ENCODE measurements at regions not wholly inside any gene's neighbourhood (a gene's known extent, or its start where the extent isn't known, plus 50 kb on each side); places are given as distances from the start of the nearest gene placed in this dataset.

DNA sequence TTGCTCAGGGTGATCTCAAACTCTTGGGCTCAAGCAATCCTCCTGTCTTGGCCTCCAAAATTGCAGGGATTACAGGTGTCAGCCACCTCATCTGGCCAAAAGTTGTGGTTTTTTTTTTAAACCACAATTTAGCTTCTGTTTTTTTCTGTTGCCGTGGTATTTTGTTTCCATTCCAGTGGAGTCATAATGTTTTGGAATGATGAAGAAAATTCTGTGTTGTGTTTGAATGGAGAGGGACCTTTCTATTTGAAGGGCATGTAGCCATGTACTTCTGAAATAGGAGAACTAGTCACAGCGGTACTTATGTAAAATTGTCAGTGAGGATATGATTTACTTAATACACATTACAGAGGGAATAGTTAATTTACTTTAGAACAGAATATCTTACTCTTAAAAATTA is 201.3 kb downstream of the ARL4A start:
- Histone ChIP-seq H3K9me3 (ENCODE audit: severe bottlenecking) (no peaks in the 10 kb centered on the region), H3K36me3 (no peaks in the 10 kb centered on the region), H3K27ac (no peak overlapping the region), H3K4me3 (ENCODE audit: low read depth, low read length) (no peak overlapping the region), H3K27me3 (ENCODE audit: insufficient read depth, low read depth, severe bottlenecking) (no peaks in the 10 kb centered on the region)
- no peak for DNase-seq
- TF ChIP-seq CTCF (IDR thresholded peaks at IDR 0.05; ENCODE audit: low read depth, low read length) = no peak

GRCh38 chr7:12889391-12889790 is 202.0 kb downstream of the ARL4A start:
- no peaks in the 10 kb centered on the region for H3K27me3 ChIP-seq (ENCODE audit: insufficient read depth, low read depth, severe bottlenecking)
- H3K36me3 ChIP-seq = no peaks in the 10 kb centered on the region
- H3K4me3 ChIP-seq (ENCODE audit: low read depth, low read length) = no peak overlapping the region
- no peak overlapping the region for H3K27ac ChIP-seq
- no peak for TF ChIP-seq CTCF (IDR thresholded peaks at IDR 0.05; ENCODE audit: low read depth, low read length)
- no peaks in the 10 kb centered on the region for H3K9me3 ChIP-seq (ENCODE audit: severe bottlenecking)
- no peak for DNase-seq

- Histone ChIP-seq H3K27me3 (ENCODE audit: insufficient read depth, low read depth, severe bottlenecking) (no peaks in the 10 kb centered on the region), H3K9me3 (ENCODE audit: severe bottlenecking) (no peaks in the 10 kb centered on the region), H3K4me3 (ENCODE audit: low read depth, low read length) (no peak overlapping the region), H3K27ac (no peak overlapping the region), H3K36me3 (no peaks in the 10 kb centered on the region)
- TF ChIP-seq CTCF (IDR thresholded peaks at IDR 0.05; ENCODE audit: low read depth, low read length) = no peak
- no peak for DNase-seq
Observed at GRCh38 chr7:12890586-12890985, 203.2 kb downstream of the ARL4A start.

DNA sequence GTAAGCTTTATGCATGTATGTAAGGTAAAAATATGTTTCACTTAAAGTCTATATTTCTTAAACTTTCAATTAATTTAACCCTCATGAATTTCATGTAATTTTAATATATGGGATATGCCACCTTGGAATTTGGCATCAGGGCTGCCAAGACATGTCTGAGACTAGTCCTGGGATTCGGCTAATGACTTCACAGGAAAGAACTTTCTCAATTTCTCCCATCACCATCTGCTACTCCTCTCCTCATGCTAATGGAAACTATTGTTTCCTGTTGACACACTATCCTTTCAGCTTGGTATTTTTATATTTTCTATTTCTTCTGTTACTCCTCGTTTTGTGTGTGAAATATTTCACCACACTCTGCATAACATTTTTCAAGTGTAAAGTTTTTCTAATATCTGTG is 205.9 kb downstream of the ARL4A start:
- H3K4me3 ChIP-seq (ENCODE audit: low read depth, low read length) = no peak overlapping the region
- no peaks in the 10 kb centered on the region for H3K9me3 ChIP-seq (ENCODE audit: severe bottlenecking)
- DNase-seq = no peak
- no peak for TF ChIP-seq CTCF (IDR thresholded peaks at IDR 0.05; ENCODE audit: low read depth, low read length)
- no peaks in the 10 kb centered on the region for H3K27me3 ChIP-seq (ENCODE audit: insufficient read depth, low read depth, severe bottlenecking)
- H3K27ac ChIP-seq = no peak overlapping the region
- no peaks in the 10 kb centered on the region for H3K36me3 ChIP-seq

- no peak for DNase-seq
- no peaks in the 10 kb centered on the region for H3K9me3 ChIP-seq (ENCODE audit: severe bottlenecking)
- H3K36me3 ChIP-seq = no peaks in the 10 kb centered on the region
Observed at GRCh38 chr7:12895296-12895695, 207.9 kb downstream of the ARL4A start.

More at GRCh38 chr7:12895296-12895695, 207.9 kb downstream of the ARL4A start:
- TF ChIP-seq CTCF (IDR thresholded peaks at IDR 0.05; ENCODE audit: low read depth, low read length) = no peak
- H3K4me3 ChIP-seq (ENCODE audit: low read depth, low read length) = no peak overlapping the region
- H3K27ac ChIP-seq = no peak overlapping the region
- no peaks in the 10 kb centered on the region for H3K27me3 ChIP-seq (ENCODE audit: insufficient read depth, low read depth, severe bottlenecking)

Data from WERI-Rb-1 (cell line).